SK-N-DZ (cell line): ENCODE measurements at regions not wholly inside any gene's neighbourhood (a gene's known extent, or its start where the extent isn't known, plus 50 kb on each side); places are given as distances from the start of the nearest gene placed in this dataset.
"Not testable (repeated sequence)": the region's sequence is repeated elsewhere in the genome, so short reads cannot be mapped to it uniquely, and the experiment has no call there.

Experiments
- DNase-seq: peaks from one replicate; pipeline ENCODE4 v3.0.0-alpha.2; 2015; ENCODE audit warnings: low spot score

- no peak for DNase-seq
These were observed 136.0 kb downstream of the LMLN start for GRCh38 chr3:198096015-198096414.

DNA sequence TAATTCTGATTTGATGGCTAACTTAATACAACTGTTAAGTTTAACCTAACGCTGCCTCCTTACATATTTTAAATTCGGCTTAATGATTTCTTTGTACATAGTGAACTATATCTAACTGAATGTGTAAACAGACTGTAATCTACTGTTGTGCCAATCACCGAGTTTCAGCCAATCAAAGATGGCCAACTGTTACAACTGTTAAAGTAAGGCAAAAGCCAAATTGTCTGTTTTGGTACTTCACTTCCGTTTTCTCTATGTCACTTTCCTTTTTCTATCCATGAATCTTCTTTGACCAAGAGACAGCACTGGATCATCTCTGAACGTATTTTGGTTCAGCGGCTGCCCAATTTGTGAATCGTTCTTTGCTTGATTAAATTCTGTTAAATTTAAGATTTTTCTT is 137.0 kb downstream of the LMLN start:
- no peak for DNase-seq

- not testable (repeated sequence) for DNase-seq
These were observed 138.7 kb downstream of the LMLN start for GRCh38 chr3:198098661-198099081.

- DNase-seq: not testable (repeated sequence)
These were observed 143.1 kb downstream of the LMLN start for GRCh38 chr3:198103070-198103469.

GRCh38 chr3:198106265-198106664 is 146.2 kb downstream of the LMLN start:
- no peak for DNase-seq

- DNase-seq: no peak
These were observed 148.1 kb downstream of the LMLN start for GRCh38 chr3:198107840-198108734.

- DNase-seq: no peak
These were observed 149.9 kb downstream of the LMLN start for GRCh38 chr3:198109883-198110282.

- no peak for DNase-seq
These were observed 152.0 kb downstream of the LMLN start for GRCh38 chr3:198112031-198112430.

GRCh38 chr3:198113206-198114053 is 153.4 kb downstream of the LMLN start:
- no peak for DNase-seq

DNA sequence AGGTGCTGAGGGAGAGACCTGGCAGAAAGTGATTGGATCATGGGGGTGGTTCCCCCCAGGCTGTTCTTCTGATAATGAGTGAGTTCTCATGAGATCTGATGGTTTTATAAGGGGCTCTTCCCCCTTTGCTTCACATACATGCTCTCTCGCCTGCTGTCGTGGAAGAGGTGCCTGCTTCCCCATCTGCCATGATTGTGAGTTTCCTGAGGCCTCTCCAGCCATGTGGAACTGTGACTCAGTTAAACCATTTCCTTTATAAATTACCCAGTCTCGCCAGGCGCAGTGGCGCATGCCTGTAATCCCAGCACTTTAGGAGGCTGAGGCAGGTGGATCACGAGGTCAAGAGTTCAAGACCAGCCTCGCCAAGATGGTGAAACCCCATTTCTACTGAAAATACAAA is 154.5 kb downstream of the LMLN start:
- DNase-seq: not testable (repeated sequence)

DNA sequence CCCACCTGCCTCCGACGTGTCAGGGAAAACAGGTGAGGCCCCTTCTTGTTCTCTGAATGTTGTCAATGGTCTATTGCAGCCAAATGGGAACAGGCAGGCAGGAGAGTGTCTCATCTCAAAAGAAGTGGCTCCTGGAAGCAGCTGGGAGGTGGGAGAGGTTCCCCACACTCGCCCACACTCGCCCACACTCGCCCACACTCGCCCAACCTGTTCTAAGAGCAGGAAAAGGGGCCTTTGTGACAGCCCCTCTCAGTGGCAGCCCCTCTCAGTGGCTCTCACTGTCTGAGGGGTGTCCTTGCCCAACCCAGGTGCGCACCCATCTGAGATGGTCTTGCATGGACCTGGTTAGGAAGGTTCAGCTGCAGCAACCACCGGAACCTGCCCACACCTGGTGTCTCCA is 162.2 kb downstream of the LMLN start:
- DNase-seq: not testable (repeated sequence)

DNA sequence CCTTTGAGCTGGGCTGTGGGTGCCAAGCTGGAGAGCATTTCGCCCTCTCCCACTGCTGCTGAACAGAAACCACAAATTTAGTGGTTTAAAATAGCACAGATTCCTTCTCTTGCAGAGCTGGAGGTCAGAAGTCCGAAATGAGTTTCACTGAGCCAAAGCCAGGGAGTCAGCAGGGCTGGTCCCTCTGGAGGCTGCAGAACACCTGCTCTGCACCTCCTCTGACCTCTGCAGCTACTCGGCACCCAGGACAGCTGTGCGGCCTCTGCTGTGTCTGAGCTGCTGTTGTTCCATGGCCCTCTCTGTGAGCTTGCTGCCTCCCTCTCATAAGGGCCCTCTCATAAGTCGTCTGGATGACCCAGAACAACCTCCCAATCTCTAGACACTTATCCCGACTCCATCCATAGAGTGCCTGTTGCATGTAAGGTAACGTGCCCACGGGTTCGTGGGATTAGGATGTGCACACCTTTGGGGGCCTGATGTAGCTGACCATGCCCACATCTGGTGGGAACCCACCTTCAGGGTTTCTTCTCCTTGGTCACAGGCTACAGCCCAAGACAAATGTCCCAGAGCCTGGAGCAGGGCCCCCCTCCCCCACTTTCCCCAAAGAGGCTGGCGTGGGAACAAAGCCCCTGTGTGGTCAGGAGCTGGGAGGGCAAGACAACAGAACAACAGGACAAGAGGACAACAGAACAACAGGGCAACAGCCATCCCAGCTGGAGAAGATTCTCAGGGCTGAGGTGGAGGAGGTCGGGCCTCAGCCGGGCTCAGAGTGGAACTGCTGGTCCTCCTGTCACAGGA is 177.2 kb downstream of the LMLN start:
- not testable (repeated sequence) for DNase-seq

DNA sequence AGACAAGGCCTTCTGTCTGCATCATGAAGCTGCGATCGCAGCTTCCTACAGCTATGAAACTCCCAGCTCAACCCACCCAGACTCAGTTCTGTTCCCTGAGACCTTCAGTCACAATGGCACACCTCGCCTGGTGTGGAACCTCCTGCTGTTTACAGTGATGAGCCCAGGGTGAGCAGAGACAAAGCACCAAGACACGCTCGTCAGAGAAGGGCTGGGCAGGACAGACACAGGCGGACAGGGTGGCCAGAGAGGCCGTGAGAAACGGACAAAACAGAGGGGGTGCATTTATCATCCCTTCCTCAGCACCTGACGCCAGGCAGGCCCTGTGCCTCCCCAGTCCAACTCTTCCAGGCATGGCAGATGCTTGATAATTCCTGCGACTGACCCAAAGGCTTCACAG is 178.2 kb downstream of the LMLN start:
- DNase-seq: not testable (repeated sequence)

- DNase-seq: not testable (repeated sequence)
These were observed 179.0 kb downstream of the LMLN start for GRCh38 chr3:198139037-198139436.

DNA sequence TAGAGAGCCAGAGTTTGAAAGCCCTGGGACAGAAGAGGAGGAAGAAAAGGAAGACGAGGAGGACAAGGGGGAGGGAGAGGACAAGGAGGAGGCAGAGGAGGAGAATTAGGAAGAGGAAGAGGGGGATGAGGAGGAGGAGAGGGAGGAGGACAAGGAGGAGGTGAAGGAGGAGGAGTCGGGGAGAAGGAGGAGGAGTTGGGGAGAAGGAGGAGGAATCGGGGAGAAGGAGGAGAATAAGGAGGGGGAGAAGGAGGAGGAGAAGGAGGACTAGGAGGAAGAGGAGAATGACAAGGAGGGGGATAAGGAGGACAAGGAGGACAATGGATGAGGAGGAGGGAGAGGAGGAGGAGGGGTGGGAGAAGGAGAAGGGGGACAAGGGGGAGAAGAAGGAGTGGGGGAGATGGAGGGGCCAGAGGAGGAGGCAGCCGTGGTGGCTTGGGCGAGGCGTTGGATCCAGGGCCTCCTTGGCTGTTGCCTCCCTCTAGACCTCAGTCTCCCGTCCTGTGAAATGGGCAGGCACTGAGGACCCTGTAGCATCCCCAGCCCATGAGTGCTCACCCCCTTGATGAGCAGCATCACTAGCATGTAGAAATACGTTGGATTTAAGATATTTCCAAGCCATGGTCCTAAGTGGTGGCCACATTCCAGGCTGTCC is 179.6 kb downstream of the LMLN start:
- not testable (repeated sequence) for DNase-seq

GRCh38 chr3:198143300-198144137 is 183.5 kb downstream of the LMLN start:
- DNase-seq: not testable (repeated sequence)

- not testable (repeated sequence) for DNase-seq
These were observed 185.3 kb downstream of the LMLN start for GRCh38 chr3:198145231-198145784.

DNA sequence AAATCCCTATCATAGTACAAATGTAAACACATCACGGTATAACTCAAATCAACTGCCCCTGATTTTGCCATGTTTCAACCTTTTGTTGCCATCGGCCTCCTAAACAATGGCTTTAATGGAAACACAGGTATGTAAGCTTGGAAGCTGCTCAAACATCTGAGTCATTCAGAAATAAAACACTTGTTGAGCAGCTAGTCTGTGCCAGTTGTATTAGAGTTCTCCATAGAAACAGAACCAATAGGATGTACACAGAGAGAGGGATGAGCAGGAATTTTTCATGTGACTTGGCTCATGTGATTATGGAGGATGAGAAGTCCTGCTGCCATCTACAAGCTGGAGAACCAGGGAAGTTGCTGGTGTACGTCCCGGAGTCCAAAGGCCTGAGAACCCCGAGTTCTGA is 186.1 kb downstream of the LMLN start:
- DNase-seq: not testable (repeated sequence)

- not testable (repeated sequence) for DNase-seq
These were observed 186.6 kb downstream of the LMLN start for GRCh38 chr3:198146559-198147164.
